CD4-positive, alpha-beta T cell (primary cell): ENCODE measurements at regions not wholly inside any gene's neighbourhood (a gene's known extent, or its start where the extent isn't known, plus 50 kb on each side); places are given as distances from the start of the nearest gene placed in this dataset.

Experiments used
- ATAC-seq: fragments of 200-7000 bp; cut with Tn5 transposase; one replicate; pipeline ENCODE4 v1.10.0; 2022; ENCODE audit warnings: mild to moderate bottlenecking; ENCODE audit not compliant: poor library complexity
- CTCF ChIA-PET: fragments of 350-600 bp; sonication (Branson Sonifier 250); formaldehyde crosslinking; loops from one replicate; lab custom pipeline; 2021; ENCODE audit warnings: antibody characterized with exemption, inconsistent platforms; lab: Charles Lee
- POLR2A ChIA-PET: fragments of 350-600 bp; sonication (Branson Sonifier 250); formaldehyde crosslinking; loops from one replicate; lab custom pipeline; 2021; ENCODE audit warnings: antibody characterized with exemption, inconsistent platforms; lab: Charles Lee
- DNase-seq, 14 experiments: peaks; one replicate each; pipeline ENCODE4 v3.0.0-alpha.2; 2013 to 2020; ENCODE audit warnings: mixed read lengths in 2 of 14
- H3K27ac ChIP-seq, 2 donors: one replicate each; pipeline versions ENCODE4 v1.5.1 to v1.7.0; 2013; ENCODE audit warnings: low read length in 2 of 2, low read depth in 1 of 2, mild to moderate bottlenecking in 1 of 2
- H3K27me3 ChIP-seq, 2 experiments: 1 replicate in 1 of 2; 2 replicates in 1 of 2; pipeline versions ENCODE4 v1.6.1 to v1.7.0; 2013; ENCODE audit warnings: low read length in 2 of 2, control low read depth in 1 of 2, mild to moderate bottlenecking in 1 of 2, moderate library complexity in 1 of 2; ENCODE audit not compliant: insufficient read depth in 2 of 2, control insufficient read depth in 1 of 2
- H3K36me3 ChIP-seq: one replicate; pipeline ENCODE4 v1.6.1; 2013; ENCODE audit warnings: low read length, control low read depth; ENCODE audit not compliant: insufficient read depth
- H3K4me1 ChIP-seq: one replicate; pipeline ENCODE4 v1.6.1; 2013; ENCODE audit warnings: low read length, control low read depth; ENCODE audit not compliant: insufficient read depth
- H3K4me3 ChIP-seq: one replicate; pipeline ENCODE4 v1.5.1; 2013; ENCODE audit warnings: mild to moderate bottlenecking, low read length, moderate library complexity
- H3K9me3 ChIP-seq, 2 experiments: 1 replicate in 1 of 2; 2 replicates in 1 of 2; pipeline versions ENCODE4 v1.6.1 to v1.7.0; 2013; ENCODE audit warnings: low read length in 2 of 2, mild to moderate bottlenecking in 2 of 2, control low read depth in 1 of 2, moderate library complexity in 1 of 2; ENCODE audit not compliant: control insufficient read depth in 1 of 2, insufficient read depth in 1 of 2
- H3K27ac Mint-ChIP-seq: one replicate; pipeline ENCODE4 v1.8.0; 2020; ENCODE audit warnings: mixed read lengths
- H3K27me3 Mint-ChIP-seq: one replicate; pipeline ENCODE4 v1.8.0; 2021; ENCODE audit warnings: mixed read lengths
- H3K36me3 Mint-ChIP-seq: one replicate; pipeline ENCODE4 v1.8.0; 2021; ENCODE audit warnings: low read depth, mixed read lengths
- H3K4me1 Mint-ChIP-seq: one replicate; pipeline ENCODE4 v1.8.0; 2021; ENCODE audit warnings: low read depth, mixed read lengths
- H3K4me3 Mint-ChIP-seq: one replicate; pipeline ENCODE4 v1.8.0; 2020; ENCODE audit warnings: mild to moderate bottlenecking, mixed read lengths
- H3K9me3 Mint-ChIP-seq: one replicate; pipeline ENCODE4 v1.8.0; 2020; ENCODE audit warnings: mixed read lengths
- CTCF ChIP-seq: fragments of 200-600 bp; IDR thresholded peaks from one replicate; pipeline ENCODE4 v1.8.0; 2022; ENCODE audit warnings: antibody characterized with exemption, mild to moderate bottlenecking
- intact Hi-C, 2 experiments: fragments of 100-400 bp; cut with DNase I in 1 of 2; cut with micrococcal nuclease in 1 of 2; formaldehyde crosslinking; loops; one replicate each; pipeline versions ENCODE4 v1.15.1 to v1.9.0; 2023 to 2025; cut with DNase I, micrococcal nuclease

DNA sequence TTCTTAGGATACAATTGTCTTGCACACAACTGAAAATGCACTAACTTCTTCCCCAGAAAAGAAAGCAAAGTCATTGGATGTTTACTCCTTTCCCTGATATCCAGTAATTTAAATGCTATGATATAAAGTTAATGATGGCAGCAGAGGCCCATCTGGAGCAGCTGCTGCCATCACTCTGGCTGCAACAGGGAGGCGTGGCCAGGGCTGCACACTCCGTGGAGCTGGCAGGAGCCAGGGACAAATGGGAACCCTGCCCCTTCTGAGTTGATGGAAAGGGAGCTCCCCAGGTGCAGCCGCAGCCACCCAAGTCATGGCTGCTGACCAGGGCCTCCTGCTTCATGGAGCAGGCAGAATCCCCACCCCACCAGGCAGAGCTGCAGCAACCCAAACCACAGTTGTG, 72.6 kb upstream of the ALDH1A3 start:
- DNase-seq (no peak), ATAC-seq (no peak)
- no peaks in the 10 kb centered on the region for H3K4me1 ChIP-seq
- H3K4me3 ChIP-seq, result no peak overlapping the region
- H3K27me3 ChIP-seq, result peaks cover 0 to 2% of the 10 kb centered on the region in 2 experiments
- Mint-ChIP-seq H3K36me3 (no peaks in the 10 kb centered on the region), H3K27ac (no peak overlapping the region), H3K9me3 (peaks cover 5% of the 10 kb centered on the region), H3K4me1 (no peaks in the 10 kb centered on the region), H3K27me3 (no peaks in the 10 kb centered on the region), H3K4me3 (no peak overlapping the region)
- ChIA-PET POLR2A (no interaction called here), CTCF (no interaction called here)
- peaks cover 0 to 25% of the 10 kb centered on the region in 2 experiments for H3K9me3 ChIP-seq
- no peaks in the 10 kb centered on the region for H3K36me3 ChIP-seq
- H3K27ac ChIP-seq, result no peak overlapping the region
- intact Hi-C loops, result no loop called here
- no peak for TF ChIP-seq CTCF

GRCh38 chr15:100808691-100809090, 70.9 kb upstream of the ALDH1A3 start:
- ATAC-seq (no peak), DNase-seq (no peak)
- TF ChIP-seq CTCF, result no peak
- no peak overlapping the region for H3K4me3 ChIP-seq
- CTCF ChIA-PET, result no interaction called here
- H3K4me1 Mint-ChIP-seq, result no peaks in the 10 kb centered on the region
- intact Hi-C loops, result no loop called here
- H3K9me3 Mint-ChIP-seq, result peaks cover 5% of the 10 kb centered on the region
- H3K36me3 ChIP-seq, result no peaks in the 10 kb centered on the region
- H3K27ac ChIP-seq, result no peak overlapping the region
- no peaks in the 10 kb centered on the region for H3K4me1 ChIP-seq
- H3K36me3 Mint-ChIP-seq, result no peaks in the 10 kb centered on the region
- POLR2A ChIA-PET, result no interaction called here
- no peak overlapping the region for H3K27ac Mint-ChIP-seq
- H3K27me3 Mint-ChIP-seq, result no peaks in the 10 kb centered on the region
- H3K4me3 Mint-ChIP-seq, result no peak overlapping the region
- peaks cover 0 to 17% of the 10 kb centered on the region in 2 experiments for H3K9me3 ChIP-seq
- H3K27me3 ChIP-seq, result no peaks in the 10 kb centered on the region

- Histone ChIP-seq H3K4me3 (no peak overlapping the region), H3K9me3 (peaks cover 0 to 17% of the 10 kb centered on the region in 2 experiments), H3K4me1 (no peaks in the 10 kb centered on the region), H3K27ac (no peak overlapping the region), H3K27me3 (no peaks in the 10 kb centered on the region), H3K36me3 (no peaks in the 10 kb centered on the region)
- no peak overlapping the region for H3K27ac Mint-ChIP-seq
- H3K27me3 Mint-ChIP-seq, result no peaks in the 10 kb centered on the region
- ChIA-PET CTCF (no interaction called here), POLR2A (no interaction called here)
- DNase-seq (no peak), ATAC-seq (no peak)
- no peak for TF ChIP-seq CTCF
- H3K9me3 Mint-ChIP-seq, result peaks cover 5% of the 10 kb centered on the region
- no peak overlapping the region for H3K4me3 Mint-ChIP-seq
- intact Hi-C loops, result no loop called here
- no peaks in the 10 kb centered on the region for H3K36me3 Mint-ChIP-seq
- H3K4me1 Mint-ChIP-seq, result no peaks in the 10 kb centered on the region
These were observed 70.5 kb upstream of the ALDH1A3 start for GRCh38 chr15:100809151-100809550.
